Esophagus muscularis mucosa (tissue), 4 donors: ENCODE measurements at regions not wholly inside any gene's neighbourhood (a gene's known extent, or its start where the extent isn't known, plus 50 kb on each side); places are given as distances from the start of the nearest gene placed in this dataset.

ENCODE experiments used
- DNase-seq: peaks from one replicate; pipeline ENCODE4 v3.0.0-alpha.2; 2017; ENCODE audit errors: extremely low spot score
- H3K27ac ChIP-seq, 4 donors: fragments of 200-600 bp; sonication (generic); replicated peaks in 1 of 4; 1 replicate in 3 of 4; 2 replicates in 1 of 4; pipeline ENCODE4 v1.5.1; 2016 to 2019; ENCODE audit warnings: mild to moderate bottlenecking in 1 of 4
- H3K27me3 ChIP-seq, 4 donors: fragments of 200-600 bp; sonication (generic); one replicate each; pipeline versions ENCODE4 v1.5.1 to v1.6.0; 2016 to 2019
- H3K36me3 ChIP-seq, 4 donors: fragments of 200-600 bp; sonication (generic); one replicate each; pipeline ENCODE4 v1.5.1; 2016 to 2019
- H3K4me1 ChIP-seq, 4 donors: fragments of 200-600 bp; sonication (generic); one replicate each; pipeline ENCODE4 v1.5.1; 2016 to 2019
- H3K4me3 ChIP-seq, 4 donors: fragments of 200-600 bp; sonication (generic); 1 replicate in 2 of 4; 2 replicates in 2 of 4; pipeline ENCODE4 v1.5.1; 2016 to 2019; ENCODE audit warnings: mild to moderate bottlenecking in 4 of 4, moderate library complexity in 1 of 4
- H3K9me3 ChIP-seq, 4 donors: fragments of 200-600 bp; sonication (generic); 1 replicate in 3 of 4; 2 replicates in 1 of 4; pipeline ENCODE4 v1.5.1; 2016 to 2019
- CTCF ChIP-seq, 3 experiments: fragments of 200-600 bp in 2 of 3; fragments of 450-650 bp in 1 of 3; sonication (generic) in 2 of 3; IDR thresholded peaks; one replicate each; pipeline ENCODE4 v1.5.1; 2017 to 2019; ENCODE audit warnings: antibody characterized with exemption in 3 of 3, mild to moderate bottlenecking in 2 of 3, moderate library complexity in 1 of 3
- EP300 ChIP-seq: sonication (generic); formaldehyde crosslinking; IDR thresholded peaks from one replicate; pipeline ENCODE4 v1.6.1; 2017; ENCODE audit warnings: antibody characterized with exemption
- POLR2A ChIP-seq: fragments of 450-650 bp; IDR thresholded peaks from one replicate; pipeline ENCODE4 v1.6.1; 2017; ENCODE audit warnings: antibody characterized with exemption, moderate library complexity, mild to moderate bottlenecking, low read depth
- POLR2AphosphoS5 ChIP-seq, 2 donors: sonication (generic); formaldehyde crosslinking; IDR thresholded peaks; one replicate each; pipeline ENCODE4 v1.6.1; 2017; ENCODE audit warnings: antibody characterized with exemption in 2 of 2
- WGBS: methylation state at CpG from one replicate; pipeline ENCODE4 v1.1.5; 2018; 5-methylcytosine and 5-hydroxymethylcytosine counted together
- intact Hi-C: fragments of 100-400 bp; cut with DNase I; formaldehyde crosslinking; loops from one replicate; pipeline ENCODE4 v1.15.1; 2023

- no peak overlapping the region for H3K27ac ChIP-seq
- no peak overlapping the region for H3K4me3 ChIP-seq
- no peaks in the 10 kb centered on the region for H3K36me3 ChIP-seq
- H3K27me3 ChIP-seq: peaks cover 0 to 8% (median 0%) of the 10 kb centered on the region in 4 donors
- no peak for DNase-seq
- 80% methylated on average over 8 of the region's 13 CpGs for WGBS
- intact Hi-C loops: no loop called here
- H3K9me3 ChIP-seq: peaks cover 0 to 32% (median 27%) of the 10 kb centered on the region in 4 donors
- H3K4me1 ChIP-seq: no peaks in the 10 kb centered on the region
- TF ChIP-seq CTCF (IDR thresholded peaks at IDR 0.05) (no peak), POLR2AphosphoS5 (IDR thresholded peaks at IDR 0.05) (no peak), POLR2A (no peak), EP300 (no peak)
Observed at GRCh38 chr14:105776924-105777323, 250.5 kb downstream of the TMEM121 start.

- peaks cover 0 to 38% (median 28%) of the 10 kb centered on the region in 4 donors for H3K9me3 ChIP-seq
- no peak overlapping the region for H3K4me3 ChIP-seq
- H3K36me3 ChIP-seq: no peaks in the 10 kb centered on the region
- intact Hi-C loops: no loop called here
- no peaks in the 10 kb centered on the region for H3K4me1 ChIP-seq
- peak; percentile 80 for DNase-seq
- no peak overlapping the region for H3K27ac ChIP-seq
- WGBS: 47% methylated on average over 2 of the region's 3 CpGs
- H3K27me3 ChIP-seq: no peaks in the 10 kb centered on the region
- no peak for TF ChIP-seq POLR2AphosphoS5 (IDR thresholded peaks at IDR 0.05)
- TF ChIP-seq CTCF (IDR thresholded peaks at IDR 0.05): no peak
- no peak for TF ChIP-seq EP300
- no peak for TF ChIP-seq POLR2A
Observed at GRCh38 chr14:105783707-105784106, 257.3 kb downstream of the TMEM121 start.

GRCh38 chr14:105793836-105794235, 267.5 kb downstream of the TMEM121 start:
- TF ChIP-seq EP300 (no peak), POLR2A (no peak), CTCF (IDR thresholded peaks at IDR 0.05) (no peak), POLR2AphosphoS5 (IDR thresholded peaks at IDR 0.05) (no peak)
- Histone ChIP-seq H3K36me3 (no peaks in the 10 kb centered on the region), H3K4me1 (no peaks in the 10 kb centered on the region), H3K4me3 (no peak overlapping the region), H3K27me3 (peaks cover 0 to 14% (median 2%) of the 10 kb centered on the region in 4 donors), H3K27ac (no peak overlapping the region), H3K9me3 (peaks cover 0 to 8% (median 0%) of the 10 kb centered on the region in 4 donors)
- intact Hi-C loops: no loop called here
- no peak for DNase-seq
- WGBS: 73% methylated on average over 4 of the region's 4 CpGs

GRCh38 chr14:105797546-105797945, 271.2 kb downstream of the TMEM121 start:
- Histone ChIP-seq H3K36me3 (no peaks in the 10 kb centered on the region), H3K4me1 (no peaks in the 10 kb centered on the region), H3K4me3 (no peak overlapping the region), H3K9me3 (peaks cover 0 to 9% (median under 1%) of the 10 kb centered on the region in 4 donors), H3K27me3 (peaks cover 0 to 2% (median under 1%) of the 10 kb centered on the region in 4 donors), H3K27ac (no peak overlapping the region)
- no peak for TF ChIP-seq CTCF (IDR thresholded peaks at IDR 0.05)
- TF ChIP-seq POLR2A: no peak
- TF ChIP-seq EP300: no peak
- no peak for TF ChIP-seq POLR2AphosphoS5 (IDR thresholded peaks at IDR 0.05)
- WGBS: 91% methylated on average over 1 of the region's 1 CpG
- no peak for DNase-seq
- intact Hi-C loops: no loop called here

- Histone ChIP-seq H3K4me1 (no peaks in the 10 kb centered on the region), H3K27ac (no peak overlapping the region), H3K36me3 (no peaks in the 10 kb centered on the region), H3K27me3 (no peaks in the 10 kb centered on the region), H3K4me3 (no peak overlapping the region), H3K9me3 (peaks cover 0 to 39% (median 20%) of the 10 kb centered on the region in 4 donors)
- DNase-seq: no peak
- no peak for TF ChIP-seq EP300
- no peak for TF ChIP-seq POLR2AphosphoS5 (IDR thresholded peaks at IDR 0.05)
- no peak for TF ChIP-seq CTCF (IDR thresholded peaks at IDR 0.05)
- TF ChIP-seq POLR2A: no peak
- intact Hi-C loops: no loop called here
Observed at GRCh38 chr14:105805701-105806100, 279.3 kb downstream of the TMEM121 start.
